SU-DHL-6 (cell line): ENCODE measurements at regions not wholly inside any gene's neighbourhood (a gene's known extent, or its start where the extent isn't known, plus 50 kb on each side); places are given as distances from the start of the nearest gene placed in this dataset.

ENCODE experiments used
- EZH2phosphoT487 ChIP-seq: fragments of 200-600 bp; sonication (generic), shearing (Covaris generic); conservative IDR thresholded peaks from 2 replicates; pipeline ENCODE4 v1.6.1; 2018; ENCODE audit warnings: mild to moderate bottlenecking, antibody characterized with exemption, low read length, moderate library complexity, mixed read lengths
- TF ChIP-seq, protein P1 (sequence below): fragments of 200-600 bp; sonication (generic); IDR thresholded peaks from one replicate; pipeline ENCODE4 v1.5.1; 2017; ENCODE audit warnings: antibody characterized with exemption, mild to moderate bottlenecking, low read length, moderate library complexity; ENCODE audit not compliant: insufficient read depth, poor library complexity, severe bottlenecking

DNA sequence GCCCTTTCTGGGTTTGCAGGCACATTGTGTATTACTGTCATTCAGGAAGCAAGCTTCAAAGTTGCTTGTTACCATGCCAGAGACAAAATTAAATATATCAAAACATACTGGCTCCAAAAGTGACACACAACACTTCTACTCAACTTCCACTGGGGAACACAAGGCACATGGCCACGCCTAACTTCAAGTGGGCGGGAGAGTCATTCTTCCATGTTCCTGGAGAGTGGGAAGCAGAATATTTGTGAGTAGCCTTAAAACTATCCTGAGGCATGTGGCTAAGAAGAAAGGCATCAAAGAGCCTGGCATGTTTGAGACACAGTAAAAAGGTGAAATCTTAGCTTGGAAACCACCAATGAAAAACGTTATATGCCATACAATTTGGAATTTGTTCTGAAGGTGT is 90.5 kb upstream of the TACR1 start:
- TF ChIP-seq, protein P1, sequence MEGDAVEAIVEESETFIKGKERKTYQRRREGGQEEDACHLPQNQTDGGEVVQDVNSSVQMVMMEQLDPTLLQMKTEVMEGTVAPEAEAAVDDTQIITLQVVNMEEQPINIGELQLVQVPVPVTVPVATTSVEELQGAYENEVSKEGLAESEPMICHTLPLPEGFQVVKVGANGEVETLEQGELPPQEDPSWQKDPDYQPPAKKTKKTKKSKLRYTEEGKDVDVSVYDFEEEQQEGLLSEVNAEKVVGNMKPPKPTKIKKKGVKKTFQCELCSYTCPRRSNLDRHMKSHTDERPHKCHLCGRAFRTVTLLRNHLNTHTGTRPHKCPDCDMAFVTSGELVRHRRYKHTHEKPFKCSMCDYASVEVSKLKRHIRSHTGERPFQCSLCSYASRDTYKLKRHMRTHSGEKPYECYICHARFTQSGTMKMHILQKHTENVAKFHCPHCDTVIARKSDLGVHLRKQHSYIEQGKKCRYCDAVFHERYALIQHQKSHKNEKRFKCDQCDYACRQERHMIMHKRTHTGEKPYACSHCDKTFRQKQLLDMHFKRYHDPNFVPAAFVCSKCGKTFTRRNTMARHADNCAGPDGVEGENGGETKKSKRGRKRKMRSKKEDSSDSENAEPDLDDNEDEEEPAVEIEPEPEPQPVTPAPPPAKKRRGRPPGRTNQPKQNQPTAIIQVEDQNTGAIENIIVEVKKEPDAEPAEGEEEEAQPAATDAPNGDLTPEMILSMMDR, result no peak
- no peak for TF ChIP-seq EZH2phosphoT487
